HepG2 (cell line): ENCODE measurements at regions not wholly inside any gene's neighbourhood (a gene's known extent, or its start where the extent isn't known, plus 50 kb on each side); places are given as distances from the start of the nearest gene placed in this dataset.

ENCODE experiments used
- ARID5B ChIP-seq: IDR thresholded peaks from 2 replicates; pipeline ENCODE4 v1.4.0; 2020; ENCODE audit warnings: mild to moderate bottlenecking, missing genetic modification reagents
- E2F1 ChIP-seq: sonication (generic); formaldehyde crosslinking; IDR thresholded peaks from 2 replicates; pipeline ENCODE4 v1.5.0; 2020; ENCODE audit warnings: missing genetic modification reagents
- HNF4A ChIP-seq: sonication (generic); formaldehyde crosslinking; IDR thresholded peaks from 2 replicates; pipeline ENCODE4 v1.4.0; 2020; ENCODE audit warnings: missing genetic modification reagents
- HNF4G ChIP-seq, 2 experiments: sonication (generic) in 1 of 2; formaldehyde crosslinking in 1 of 2; IDR thresholded peaks; 2 replicates each; pipeline versions ENCODE4 v1.4.0 to v1.6.1; 2011 to 2020; ENCODE audit warnings: borderline replicate concordance in 2 of 2, low read depth in 2 of 2, mild to moderate bottlenecking in 2 of 2, low read length in 1 of 2, missing genetic modification reagents in 1 of 2, moderate library complexity in 1 of 2
- MED1 ChIP-seq: sonication (generic); formaldehyde crosslinking; IDR thresholded peaks from 2 replicates; pipeline ENCODE4 v1.4.0; 2020; ENCODE audit warnings: missing genetic modification reagents
- NCOA1 ChIP-seq: sonication (generic); formaldehyde crosslinking; IDR thresholded peaks from 2 replicates; pipeline ENCODE4 v1.9.0; 2021; ENCODE audit warnings: missing genetic modification reagents
- NCOR1 ChIP-seq: fragments of 200-600 bp; sonication (generic); IDR thresholded peaks from 2 replicates; pipeline ENCODE4 v1.7.0; 2017; ENCODE audit warnings: antibody characterized with exemption, low read length, borderline replicate concordance
- PATZ1 ChIP-seq: sonication (generic); formaldehyde crosslinking; IDR thresholded peaks from 2 replicates; pipeline ENCODE4 v1.4.0; 2020; ENCODE audit warnings: missing genetic modification reagents
- POGK ChIP-seq: sonication (generic); formaldehyde crosslinking; conservative IDR thresholded peaks from 2 replicates; pipeline ENCODE4 v1.8.0; 2022; ENCODE audit warnings: mild to moderate bottlenecking, moderate library complexity, missing genetic modification reagents
- RARA ChIP-seq: IDR thresholded peaks from 2 replicates; pipeline ENCODE4 v1.6.1; 2016; ENCODE audit warnings: missing genetic modification reagents, missing compliant biosample characterization
- RCOR2 ChIP-seq: IDR thresholded peaks from 2 replicates; pipeline ENCODE4 v1.6.1; 2016; ENCODE audit warnings: missing biosample characterization, missing genetic modification reagents
- RORA ChIP-seq: sonication (generic); formaldehyde crosslinking; IDR thresholded peaks from 2 replicates; pipeline ENCODE4 v1.5.0; 2020; ENCODE audit warnings: mild to moderate bottlenecking, missing genetic modification reagents, moderate library complexity
- ZKSCAN8 ChIP-seq: IDR thresholded peaks from 2 replicates; pipeline ENCODE4 v1.6.1; 2016; ENCODE audit warnings: borderline replicate concordance, missing genetic modification reagents, missing compliant biosample characterization
- ZNF251 ChIP-seq: sonication (generic); formaldehyde crosslinking; IDR thresholded peaks from 2 replicates; pipeline ENCODE4 v1.9.0; 2021; ENCODE audit warnings: mild to moderate bottlenecking, missing genetic modification reagents
- ZNF280B ChIP-seq: sonication (generic); formaldehyde crosslinking; IDR thresholded peaks from 2 replicates; pipeline ENCODE4 v1.5.0; 2020; ENCODE audit warnings: missing genetic modification reagents, mild to moderate bottlenecking, borderline replicate concordance
- ZNF468 ChIP-seq: sonication (generic); formaldehyde crosslinking; IDR thresholded peaks from 2 replicates; pipeline ENCODE4 v1.8.0; 2022; ENCODE audit warnings: mild to moderate bottlenecking, moderate library complexity, missing genetic modification reagents
- ZNF564 ChIP-seq: sonication (generic); formaldehyde crosslinking; IDR thresholded peaks from 2 replicates; pipeline ENCODE4 v1.8.1; 2023; ENCODE audit warnings: mild to moderate bottlenecking, missing genetic modification reagents
- ZNF709 ChIP-seq: sonication (generic); formaldehyde crosslinking; IDR thresholded peaks from 2 replicates; pipeline ENCODE4 v1.5.0; 2020; ENCODE audit warnings: mild to moderate bottlenecking, missing genetic modification reagents
- ZSCAN31 ChIP-seq: sonication (generic); formaldehyde crosslinking; IDR thresholded peaks from 2 replicates; pipeline ENCODE4 v1.5.0; 2020; ENCODE audit warnings: low read depth, mild to moderate bottlenecking, missing genetic modification reagents

GRCh38 chr6:21309807-21310221, 283.7 kb upstream of the SOX4 start (continued):
- TF ChIP-seq RARA (peak; percentile 44; the same call in 1 of the 2 replicates), HNF4A (CRISPR knock-in tag) (peak; percentile 81), ZNF280B (no peak), HNF4G (IDR thresholded peaks at IDR 0.05; ENCODE audit: borderline replicate concordance, low read depth, low read length) (peak; percentile 66), HNF4G (CRISPR knock-in tag; IDR thresholded peaks at IDR 0.05; ENCODE audit: borderline replicate concordance, low read depth) (no peak), NCOA1 (no peak), PATZ1 (CRISPR knock-in tag) (0 out of 2 replicates have a peak, but pooled peaks have one; percentile 24), ZNF709 (CRISPR knock-in tag) (0 out of 2 replicates have a peak, but pooled peaks have one; percentile 32), ZKSCAN8 (CRISPR knock-in tag) (no peak), ZNF564 (CRISPR knock-in tag) (no peak), RORA (peak; percentile 82; the same call in 1 of the 2 replicates), ARID5B (peak; percentile 61), NCOR1 (peak; percentile 23; the same call in 1 of the 2 replicates), ZNF251 (no peak), POGK (CRISPR knock-in tag) (no peak), ZNF468 (CRISPR knock-in tag) (no peak), RCOR2 (0 out of 2 replicates have a peak, but pooled peaks have one; percentile 24), E2F1 (no peak), MED1 (peak; percentile 28; the same call in 1 of the 2 replicates), ZSCAN31 (CRISPR knock-in tag) (no peak)
